ENCODE measurements at regions not wholly inside any gene's neighbourhood (a gene's known extent, or its start where the extent isn't known, plus 50 kb on each side); places are given as distances from the start of the nearest gene placed in this dataset.

GRCh38 chr7:152523916-152524315, 88.1 kb upstream of the KMT2C start:
- TF ChIP-seq CTCF (IDR thresholded peaks at IDR 0.05 in 4 of 5, conservative IDR thresholded peaks at IDR 0.05 in 1 of 5) (no peak), POLR2A (IDR thresholded peaks at IDR 0.05) (no peak)
